ENCODE measurements at regions not wholly inside any gene's neighbourhood (a gene's known extent, or its start where the extent isn't known, plus 50 kb on each side); places are given as distances from the start of the nearest gene placed in this dataset.
"Not testable (repeated sequence)": the region's sequence is repeated elsewhere in the genome, so short reads cannot be mapped to it uniquely, and the experiment has no call there.

DNA sequence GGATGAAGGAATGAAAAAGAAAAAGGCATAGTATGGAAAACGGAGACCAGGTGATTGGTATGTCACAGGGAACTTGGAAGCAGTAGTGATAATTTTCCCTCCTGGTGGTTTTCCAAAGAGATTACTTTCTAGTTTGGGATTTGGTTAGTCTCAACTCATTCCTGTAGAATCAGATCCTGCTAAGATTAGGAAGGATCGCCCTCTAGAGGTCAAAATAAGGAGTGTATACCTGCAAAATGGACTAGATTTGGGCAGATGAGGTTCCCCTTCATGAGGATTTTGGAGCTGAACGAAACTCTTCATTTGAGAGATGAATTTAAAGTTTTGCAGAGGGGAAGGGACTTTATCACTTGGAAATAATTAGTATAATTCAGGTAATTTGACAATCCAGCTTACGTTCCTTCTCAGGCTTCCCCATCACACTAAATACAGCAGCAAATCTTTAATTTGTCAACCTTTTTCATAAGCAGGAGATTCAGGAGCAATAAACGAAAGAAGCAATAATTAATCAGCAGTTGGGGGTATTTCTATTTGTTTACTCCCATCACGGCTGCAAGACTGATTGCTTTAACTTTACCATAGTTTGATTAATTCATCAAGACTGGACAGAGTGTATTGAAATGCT lies 65.2 kb downstream of the CCDC195 start:
- DNase-seq, result peak; percentile 59

DNA sequence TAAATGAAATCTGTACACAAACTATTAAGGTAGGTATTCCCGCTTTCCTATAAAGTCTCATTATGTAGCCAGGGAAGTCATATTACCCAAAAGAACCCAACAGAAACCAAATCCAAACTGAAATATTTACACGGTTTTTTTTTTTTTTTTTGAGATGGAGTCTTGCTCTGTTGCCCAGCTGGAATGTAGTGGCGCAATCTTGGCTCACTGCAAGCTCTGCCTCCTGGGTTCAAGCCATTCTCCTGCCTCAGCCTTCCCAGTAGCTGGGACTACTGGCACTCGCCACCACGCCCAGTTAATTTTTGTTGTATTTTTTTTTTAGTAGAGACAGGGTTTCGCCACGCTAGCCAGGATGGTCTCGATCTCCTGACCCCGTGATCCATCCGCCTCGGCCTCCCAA lies 62.5 kb upstream of the CUL3 start:
- not testable (repeated sequence) for DNase-seq

DNA sequence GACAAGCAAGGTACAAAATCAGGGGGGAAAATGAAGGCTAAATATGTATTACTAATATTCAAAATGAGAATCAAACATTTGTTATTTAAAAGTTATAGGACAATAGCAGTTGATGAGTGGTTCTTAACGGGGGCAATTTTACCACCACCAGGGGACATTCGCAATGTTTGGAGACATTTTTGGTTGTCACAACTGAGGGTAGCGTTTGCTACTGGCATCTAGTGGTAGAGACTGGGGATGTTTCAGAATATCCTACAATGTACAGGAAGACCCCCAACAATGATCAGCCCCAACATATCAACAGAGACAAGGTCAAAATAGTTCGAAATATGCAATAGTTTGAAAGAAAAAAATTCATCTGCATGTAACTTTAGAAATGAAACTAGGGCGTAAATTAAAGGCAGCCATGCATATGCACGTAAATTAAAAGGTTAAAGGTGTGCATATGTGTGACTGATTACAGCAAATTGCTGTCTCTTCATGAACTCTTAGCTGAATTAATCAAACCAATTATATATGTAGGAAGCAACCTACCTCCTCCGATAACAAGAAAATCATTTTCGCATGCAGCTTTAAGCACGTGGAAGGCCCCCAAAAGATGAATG lies 61.2 kb upstream of the CUL3 start:
- peak; percentile 25 for DNase-seq

DNA sequence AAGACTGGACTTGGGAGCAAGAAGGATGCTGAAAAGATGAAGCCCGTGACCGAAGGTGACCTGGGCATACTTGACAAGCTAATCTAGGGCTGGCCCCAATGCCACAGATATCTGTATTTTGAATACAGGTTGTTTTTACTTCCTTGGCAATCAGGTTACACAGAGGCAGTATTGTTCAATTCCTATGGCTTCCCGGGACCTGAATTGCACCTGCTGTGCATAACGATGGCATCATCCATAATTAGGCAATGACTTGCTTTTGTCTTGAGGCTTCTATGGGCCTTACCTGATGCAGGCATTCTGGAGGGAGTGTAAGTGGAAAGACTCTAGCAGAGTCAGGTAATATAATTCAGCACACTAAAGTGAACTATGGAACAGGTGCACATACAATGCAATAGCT lies 60.6 kb upstream of the CUL3 start:
- DNase-seq, result no peak

DNA sequence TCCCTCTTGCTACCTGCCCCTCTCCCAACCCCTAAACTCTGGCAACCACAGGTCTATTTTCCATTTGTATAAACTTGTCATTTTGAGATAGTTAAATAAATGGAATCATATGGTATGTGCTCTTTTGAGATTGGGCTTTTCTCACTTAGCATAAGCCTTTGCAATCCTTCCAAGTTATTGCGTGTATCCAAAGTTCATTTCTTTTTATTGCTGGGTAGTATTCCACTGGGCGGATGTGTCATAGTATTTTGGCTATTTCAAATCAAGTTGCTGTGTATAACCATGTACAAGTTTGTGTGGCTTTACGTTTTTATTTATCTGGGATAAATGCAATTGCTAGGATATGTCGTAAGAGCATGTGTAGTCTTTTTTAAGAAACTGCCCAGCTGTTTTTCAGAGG lies 55.5 kb upstream of the CUL3 start:
- DNase-seq, result no peak

DNA sequence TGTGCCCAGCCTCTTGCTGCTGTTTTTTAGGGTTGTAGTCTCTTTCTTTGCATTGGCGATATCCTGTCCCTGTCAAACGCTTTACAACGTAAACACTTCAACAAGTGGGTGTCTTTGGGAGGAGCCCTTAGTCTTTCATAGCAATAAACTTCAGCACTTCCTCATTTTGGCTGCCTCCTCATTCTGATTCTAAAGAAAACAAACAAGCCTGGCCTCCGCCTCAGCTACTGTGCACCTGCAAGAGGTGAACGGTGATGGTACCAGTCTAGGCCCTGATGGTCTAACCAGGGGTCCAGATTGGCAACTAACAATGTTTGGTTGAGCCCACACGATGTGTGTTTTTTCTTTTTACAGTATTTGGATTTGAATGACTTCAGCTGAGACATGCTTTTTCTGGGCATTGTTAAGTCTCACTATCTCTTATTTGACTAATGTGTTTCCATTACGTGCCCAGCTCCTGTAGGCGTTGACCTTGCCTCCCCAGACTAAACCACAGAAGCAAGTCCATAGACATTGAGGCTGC lies 53.2 kb upstream of the CUL3 start:
- DNase-seq, result no peak

All from retina (tissue), 1 donor.